ENCODE measurements at regions not wholly inside any gene's neighbourhood (a gene's known extent, or its start where the extent isn't known, plus 50 kb on each side); places are given as distances from the start of the nearest gene placed in this dataset.

DNA sequence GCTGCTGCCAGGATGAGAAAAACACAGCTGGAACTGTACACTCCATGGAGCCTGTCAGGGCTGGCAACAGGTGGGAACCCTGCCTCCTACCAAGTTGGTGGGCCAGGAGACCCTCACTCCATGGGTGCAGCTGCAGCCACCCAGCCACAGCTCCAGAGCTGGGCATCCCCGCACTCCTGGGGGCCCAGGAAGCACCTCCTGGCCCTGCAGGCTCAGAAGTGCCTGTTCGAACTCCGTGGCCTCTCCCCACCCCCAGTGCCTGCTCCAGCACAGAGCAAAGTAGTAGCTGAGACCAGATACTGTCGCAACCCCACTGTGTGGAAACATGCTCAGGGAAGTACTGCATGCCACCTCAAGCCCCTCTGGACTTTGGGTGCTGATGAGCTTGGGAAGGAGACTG lies 564.0 kb upstream of the ACO1 start:
- Histone ChIP-seq H3K4me3 (ENCODE audit: low read length, poor library complexity, severe bottlenecking) (no peak overlapping the region), H3K4me1 (ENCODE audit: insufficient read depth, low read length, poor library complexity, severe bottlenecking) (no peaks in the 10 kb centered on the region), H3F3A (ENCODE audit: low read depth) (no peaks in the 10 kb centered on the region), H3K79me2 (ENCODE audit: insufficient read depth, low read length) (no peaks in the 10 kb centered on the region), H4K20me1 (ENCODE audit: insufficient read depth, low read length, poor library complexity, severe bottlenecking) (no peaks in the 10 kb centered on the region), H3K4me2 (ENCODE audit: low read depth, low read length, poor library complexity, severe bottlenecking) (no peak overlapping the region), H3K9me2 (replicated peaks; ENCODE audit: low read depth, low read length) (no peaks in the 10 kb centered on the region), H3K27me3 (ENCODE audit: insufficient read depth, low read length, poor library complexity, severe bottlenecking) (no peaks in the 10 kb centered on the region), H3K9ac (ENCODE audit: low read depth, low read length, poor library complexity, severe bottlenecking) (no peak overlapping the region), H2AFZ (ENCODE audit: low read length) (no peak overlapping the region), H3K36me3 (ENCODE audit: insufficient read depth, low read length) (no peaks in the 10 kb centered on the region), H3K9me3 (ENCODE audit: insufficient read depth, low read depth, low read length) (no peaks in the 10 kb centered on the region; the same call in 1 of the 2 replicates)
- no peak for TF ChIP-seq EZH2phosphoT487 (IDR thresholded peaks at IDR 0.05; ENCODE audit: borderline replicate concordance)
- TF ChIP-seq CTCF (conservative IDR thresholded peaks at IDR 0.05; ENCODE audit: low read length), result no peak

- no peak overlapping the region for H3K4me3 ChIP-seq (ENCODE audit: low read length, poor library complexity, severe bottlenecking)
- no peaks in the 10 kb centered on the region for H3F3A ChIP-seq (ENCODE audit: low read depth)
- TF ChIP-seq EZH2phosphoT487 (IDR thresholded peaks at IDR 0.05; ENCODE audit: borderline replicate concordance), result no peak
- no peak for TF ChIP-seq CTCF (conservative IDR thresholded peaks at IDR 0.05; ENCODE audit: low read length)
- no peak overlapping the region for H2AFZ ChIP-seq (ENCODE audit: low read length)
- H3K9me2 ChIP-seq (replicated peaks; ENCODE audit: low read depth, low read length), result no peaks in the 10 kb centered on the region
- H4K20me1 ChIP-seq (ENCODE audit: insufficient read depth, low read length, poor library complexity, severe bottlenecking), result no peaks in the 10 kb centered on the region
- H3K79me2 ChIP-seq (ENCODE audit: insufficient read depth, low read length), result no peaks in the 10 kb centered on the region
- H3K27me3 ChIP-seq (ENCODE audit: insufficient read depth, low read length, poor library complexity, severe bottlenecking), result no peaks in the 10 kb centered on the region
- no peak overlapping the region for H3K4me2 ChIP-seq (ENCODE audit: low read depth, low read length, poor library complexity, severe bottlenecking)
- H3K9me3 ChIP-seq (ENCODE audit: insufficient read depth, low read depth, low read length), result no peaks in the 10 kb centered on the region; the same call in 1 of the 2 replicates
- no peak overlapping the region for H3K9ac ChIP-seq (ENCODE audit: low read depth, low read length, poor library complexity, severe bottlenecking)
- no peaks in the 10 kb centered on the region for H3K36me3 ChIP-seq (ENCODE audit: insufficient read depth, low read length)
- no peaks in the 10 kb centered on the region for H3K4me1 ChIP-seq (ENCODE audit: insufficient read depth, low read length, poor library complexity, severe bottlenecking)
Observed at GRCh38 chr9:31821583-31821982, 562.9 kb upstream of the ACO1 start.

DNA sequence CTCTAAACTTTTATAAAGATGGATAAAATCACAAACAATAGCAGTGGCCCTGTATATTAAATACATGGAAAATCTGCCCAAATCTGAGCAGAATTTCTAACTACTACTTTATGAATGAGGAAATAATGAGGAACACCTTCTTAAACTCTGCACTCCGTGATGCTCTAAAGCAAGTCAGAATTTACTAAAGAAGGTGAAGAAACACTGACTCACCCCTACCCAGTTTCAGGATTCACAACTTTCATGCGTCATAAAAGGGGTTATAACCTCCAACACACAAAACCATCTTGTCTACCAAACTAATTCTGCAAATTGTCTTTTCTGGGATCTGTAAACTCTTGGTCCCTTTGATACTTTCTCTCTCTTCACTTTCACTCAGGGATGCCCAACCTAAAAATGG lies 561.1 kb upstream of the ACO1 start:
- TF ChIP-seq EZH2phosphoT487 (IDR thresholded peaks at IDR 0.05; ENCODE audit: borderline replicate concordance) (no peak), CTCF (conservative IDR thresholded peaks at IDR 0.05; ENCODE audit: low read length) (no peak)
- Histone ChIP-seq H3K4me3 (ENCODE audit: low read length, poor library complexity, severe bottlenecking) (no peak overlapping the region), H3K36me3 (ENCODE audit: insufficient read depth, low read length) (no peaks in the 10 kb centered on the region), H2AFZ (ENCODE audit: low read length) (no peak overlapping the region), H4K20me1 (ENCODE audit: insufficient read depth, low read length, poor library complexity, severe bottlenecking) (no peaks in the 10 kb centered on the region), H3K9ac (ENCODE audit: low read depth, low read length, poor library complexity, severe bottlenecking) (no peak overlapping the region), H3K27me3 (ENCODE audit: insufficient read depth, low read length, poor library complexity, severe bottlenecking) (no peaks in the 10 kb centered on the region), H3K9me3 (ENCODE audit: insufficient read depth, low read depth, low read length) (no peaks in the 10 kb centered on the region; the same call in 1 of the 2 replicates), H3K9me2 (replicated peaks; ENCODE audit: low read depth, low read length) (no peaks in the 10 kb centered on the region), H3K4me1 (ENCODE audit: insufficient read depth, low read length, poor library complexity, severe bottlenecking) (no peaks in the 10 kb centered on the region), H3F3A (ENCODE audit: low read depth) (no peaks in the 10 kb centered on the region), H3K4me2 (ENCODE audit: low read depth, low read length, poor library complexity, severe bottlenecking) (no peak overlapping the region), H3K79me2 (ENCODE audit: insufficient read depth, low read length) (no peaks in the 10 kb centered on the region)

Data from Loucy (cell line).